H9 (cell line): ENCODE measurements at regions not wholly inside any gene's neighbourhood (a gene's known extent, or its start where the extent isn't known, plus 50 kb on each side); places are given as distances from the start of the nearest gene placed in this dataset.

ENCODE experiments used
- DNase-seq: peaks from one replicate; pipeline ENCODE4 v3.0.0-alpha.2; 2017
- H2AFZ ChIP-seq: one replicate; pipeline ENCODE4 v1.6.1; 2013; ENCODE audit warnings: mild to moderate bottlenecking, low read length, control low read depth, moderate library complexity
- H2AK5ac ChIP-seq: 2 replicates; pipeline ENCODE4 v1.6.1; 2013; ENCODE audit warnings: low read length, control low read depth, mixed read lengths; ENCODE audit not compliant: insufficient read length
- H2BK120ac ChIP-seq: one replicate; pipeline ENCODE4 v1.6.1; 2013; ENCODE audit warnings: low read depth, mild to moderate bottlenecking, low read length, control low read depth, inconsistent platforms; ENCODE audit not compliant: poor library complexity, severe bottlenecking
- H2BK12ac ChIP-seq: 2 replicates; pipeline ENCODE4 v1.6.1; 2013; ENCODE audit warnings: low read length, control low read depth, mixed read lengths, low read depth; ENCODE audit not compliant: insufficient read length
- H2BK15ac ChIP-seq: 2 replicates; pipeline ENCODE4 v1.6.1; 2013; ENCODE audit warnings: low read depth, low read length, control low read depth
- H2BK20ac ChIP-seq: one replicate; pipeline ENCODE4 v1.6.1; 2013; ENCODE audit warnings: low read depth, mild to moderate bottlenecking, low read length, control low read depth, inconsistent platforms; ENCODE audit not compliant: poor library complexity, severe bottlenecking
- H2BK5ac ChIP-seq: 2 replicates; pipeline ENCODE4 v1.6.1; 2013; ENCODE audit warnings: low read length, control low read depth, mixed read lengths; ENCODE audit not compliant: insufficient read length
- H3K14ac ChIP-seq: 2 replicates; pipeline ENCODE4 v1.6.1; 2013; ENCODE audit warnings: low read length, control low read depth; ENCODE audit not compliant: insufficient read depth
- H3K18ac ChIP-seq: 2 replicates; pipeline ENCODE4 v1.6.1; 2013; ENCODE audit warnings: low read depth, mild to moderate bottlenecking, mixed read lengths, low read length, control low read depth; ENCODE audit not compliant: insufficient read length
- H3K23ac ChIP-seq: 2 replicates; pipeline ENCODE4 v1.6.1; 2013; ENCODE audit warnings: low read length, control low read depth, mixed read lengths, low read depth; ENCODE audit not compliant: insufficient read length
- H3K23me2 ChIP-seq: 2 replicates; pipeline ENCODE4 v1.6.1; 2013; ENCODE audit warnings: low read depth, mild to moderate bottlenecking, mixed read lengths, low read length, control low read depth; ENCODE audit not compliant: insufficient read length, poor library complexity, severe bottlenecking
- H3K27ac ChIP-seq: 2 replicates; pipeline ENCODE4 v1.5.1; 2013; ENCODE audit warnings: low read length, control low read depth, mixed read lengths, low read depth; ENCODE audit not compliant: insufficient read length
- H3K27me3 ChIP-seq: 2 replicates; pipeline ENCODE4 v1.6.1; 2013; ENCODE audit warnings: low read length, control low read depth, inconsistent platforms; ENCODE audit not compliant: insufficient read depth
- H3K4ac ChIP-seq: 2 replicates; pipeline ENCODE4 v1.6.1; 2013; ENCODE audit warnings: low read depth, mild to moderate bottlenecking, control low read depth, inconsistent platforms, low read length, moderate library complexity
- H3K4me1 ChIP-seq: 2 replicates; pipeline ENCODE4 v1.6.1; 2013; ENCODE audit warnings: low read length, control low read depth, inconsistent platforms; ENCODE audit not compliant: insufficient read depth
- H3K4me2 ChIP-seq: 2 replicates; pipeline ENCODE4 v1.6.1; 2013; ENCODE audit warnings: low read length, control low read depth, mixed read lengths; ENCODE audit not compliant: insufficient read length, insufficient read depth
- H3K56ac ChIP-seq: 2 replicates; pipeline ENCODE4 v1.6.1; 2013; ENCODE audit warnings: low read depth, mild to moderate bottlenecking, mixed read lengths, low read length, control low read depth; ENCODE audit not compliant: insufficient read length
- H3K79me1 ChIP-seq: 2 replicates; pipeline ENCODE4 v1.6.1; 2013; ENCODE audit warnings: low read depth, mild to moderate bottlenecking, moderate library complexity, low read length, control low read depth, inconsistent platforms; ENCODE audit not compliant: insufficient read depth, poor library complexity, severe bottlenecking
- H3K79me2 ChIP-seq: 2 replicates; pipeline ENCODE4 v1.6.1; 2013; ENCODE audit warnings: low read length, control low read depth, inconsistent platforms; ENCODE audit not compliant: insufficient read depth
- H3K9ac ChIP-seq: 2 replicates; pipeline ENCODE4 v1.6.1; 2013; ENCODE audit warnings: low read length, control low read depth, mixed read lengths; ENCODE audit not compliant: insufficient read length; ENCODE audit errors: extremely low read depth
- H3K9me3 ChIP-seq: one replicate; pipeline ENCODE4 v1.6.1; 2013; ENCODE audit warnings: low read depth, low read length, inconsistent platforms; ENCODE audit not compliant: control insufficient read depth
- H3T11ph ChIP-seq: one replicate; pipeline ENCODE4 v1.6.1; 2013; ENCODE audit warnings: mild to moderate bottlenecking, low read length, control low read depth, inconsistent platforms
- H4K20me1 ChIP-seq: one replicate; pipeline ENCODE4 v1.6.1; 2013; ENCODE audit not compliant: control insufficient read depth, insufficient read length, insufficient read depth
- H4K5ac ChIP-seq: 2 replicates; pipeline ENCODE4 v1.6.1; 2013; ENCODE audit warnings: low read depth, mild to moderate bottlenecking, mixed read lengths, low read length, control low read depth; ENCODE audit not compliant: insufficient read length
- H4K8ac ChIP-seq: replicated peaks from 2 replicates; pipeline ENCODE4 v1.6.1; 2013; ENCODE audit warnings: low read length, control low read depth, mixed read lengths, low read depth; ENCODE audit not compliant: insufficient read length
- H4K91ac ChIP-seq: 2 replicates; pipeline ENCODE4 v1.6.1; 2013; ENCODE audit warnings: low read depth, mild to moderate bottlenecking, moderate library complexity, mixed read lengths, low read length, control low read depth; ENCODE audit not compliant: insufficient read length
- H3K27ac Mint-ChIP-seq, 3 experiments: 2 replicates in 2 of 3; 3 replicates in 1 of 3; pipeline ENCODE4 v1.8.0; 2020 to 2021; ENCODE audit warnings: mixed read lengths in 3 of 3, mild to moderate bottlenecking in 1 of 3, moderate library complexity in 1 of 3
- H3K27me3 Mint-ChIP-seq: 2 replicates; pipeline ENCODE4 v1.8.0; 2021; ENCODE audit warnings: low read depth, mild to moderate bottlenecking, moderate library complexity, mixed read lengths
- H3K36me3 Mint-ChIP-seq, 3 experiments: 2 replicates in 2 of 3; 3 replicates in 1 of 3; pipeline ENCODE4 v1.8.0; 2020 to 2021; ENCODE audit warnings: low read depth in 3 of 3, mixed read lengths in 3 of 3; ENCODE audit not compliant: insufficient read depth in 1 of 3
- H3K4me1 Mint-ChIP-seq, 2 experiments: 2 replicates each; pipeline ENCODE4 v1.8.0; 2020; ENCODE audit warnings: mixed read lengths in 2 of 2
- H3K4me3 Mint-ChIP-seq, 2 experiments: 2 replicates in 1 of 2; 3 replicates in 1 of 2; pipeline ENCODE4 v1.8.0; 2020 to 2021; ENCODE audit warnings: mild to moderate bottlenecking in 2 of 2, mixed read lengths in 2 of 2, moderate library complexity in 1 of 2
- H3K9me3 Mint-ChIP-seq, 2 experiments: 2 replicates in 1 of 2; 3 replicates in 1 of 2; pipeline ENCODE4 v1.8.0; 2020; ENCODE audit warnings: mild to moderate bottlenecking in 2 of 2, mixed read lengths in 2 of 2, moderate library complexity in 1 of 2
- CTCF ChIP-seq: fragments of 200-600 bp; sonication (generic); conservative IDR thresholded peaks from 3 replicates; pipeline ENCODE4 v1.8.0; 2021; ENCODE audit warnings: antibody characterized with exemption, mild to moderate bottlenecking
- WGBS: extraction: QIAGEN DNeasy Blood & Tissue Kit; methylation state at CpG from one replicate; pipeline ENCODE4 v1.1.7; 2013; ENCODE audit warnings: missing lambda C conversion rate, low lambda C conversion rate, mixed read lengths; ENCODE audit not compliant: insufficient read length; ENCODE audit errors: extremely low coverage; 5-methylcytosine and 5-hydroxymethylcytosine counted together

- Histone ChIP-seq H4K8ac (no peak overlapping the region), H3K23me2 (no peaks in the 10 kb centered on the region), H2AFZ (no peak overlapping the region), H3K9me3 (no peaks in the 10 kb centered on the region), H4K5ac (no peak overlapping the region), H2BK15ac (no peak overlapping the region), H3K9ac (no peak overlapping the region), H2BK20ac (no peak overlapping the region), H3K4me2 (no peak overlapping the region), H3K4ac (no peak overlapping the region), H2BK12ac (no peak overlapping the region), H4K91ac (no peak overlapping the region), H3K18ac (no peak overlapping the region), H3T11ph (no peak overlapping the region), H3K56ac (no peak overlapping the region), H2BK120ac (no peak overlapping the region), H3K79me2 (no peaks in the 10 kb centered on the region), H2BK5ac (no peak overlapping the region), H3K27me3 (no peaks in the 10 kb centered on the region), H3K27ac (no peak overlapping the region), H3K79me1 (no peaks in the 10 kb centered on the region), H2AK5ac (no peak overlapping the region), H4K20me1 (no peaks in the 10 kb centered on the region), H3K23ac (no peak overlapping the region), H3K14ac (no peak overlapping the region), H3K4me1 (peaks cover 6% of the 10 kb centered on the region; the same call in 1 of the 2 replicates)
- no peak for TF ChIP-seq CTCF
- Mint-ChIP-seq H3K4me1 (peaks cover 47 to 49% of the 10 kb centered on the region in 2 experiments), H3K4me3 (no peak overlapping the region), H3K36me3 (peaks cover 0 to 2% (median 0%) of the 10 kb centered on the region in 3 experiments; a peak in 1 of 7 replicates), H3K27me3 (no peaks in the 10 kb centered on the region), H3K9me3 (peaks cover 0 to 2% of the 10 kb centered on the region in 2 experiments; a peak in 2 of 5 replicates), H3K27ac (no peak overlapping the region)
- DNase-seq, result no peak
- WGBS, result no CpG with 5 or more reads among the region's 2 CpGs
Measured at GRCh38 chr7:106966121-106966520, 78.4 kb upstream of the PRKAR2B start.
